Coronary artery (tissue), 2 donors: ENCODE measurements at regions not wholly inside any gene's neighbourhood (a gene's known extent, or its start where the extent isn't known, plus 50 kb on each side); places are given as distances from the start of the nearest gene placed in this dataset.
"Not testable (repeated sequence)": the region's sequence is repeated elsewhere in the genome, so short reads cannot be mapped to it uniquely, and the experiment has no call there.

Experiments
- DNase-seq: peaks from one replicate; pipeline ENCODE4 v3.0.0-alpha.2; 2017; ENCODE audit warnings: low spot score
- H3K27ac ChIP-seq, 2 donors: fragments of 200-600 bp; sonication (generic); one replicate each; pipeline ENCODE4 v1.5.1; 2016 to 2019
- H3K4me3 ChIP-seq: fragments of 200-600 bp; sonication (generic); 2 replicates; pipeline ENCODE4 v1.5.1; 2016; ENCODE audit warnings: mild to moderate bottlenecking, moderate library complexity
- CTCF ChIP-seq: fragments of 200-600 bp; sonication (generic); IDR thresholded peaks from one replicate; pipeline ENCODE4 v1.5.1; 2019; ENCODE audit warnings: antibody characterized with exemption

- Histone ChIP-seq H3K27ac (no peak overlapping the region), H3K4me3 (no peak overlapping the region)
- no peak for TF ChIP-seq CTCF
- no peak for DNase-seq
Observed at GRCh38 chr9:115855458-115856133, 298.0 kb upstream of the PAPPA start.

GRCh38 chr9:115858421-115858820 lies 295.2 kb upstream of the PAPPA start:
- not testable (repeated sequence) for DNase-seq, H3K4me3 ChIP-seq, H3K27ac ChIP-seq

- DNase-seq = no peak
- no peak overlapping the region for H3K4me3 ChIP-seq
- TF ChIP-seq CTCF = no peak
- H3K27ac ChIP-seq = no peak overlapping the region
Observed at GRCh38 chr9:115862021-115862420, 291.6 kb upstream of the PAPPA start.

- no peak overlapping the region for H3K27ac ChIP-seq
- no peak overlapping the region for H3K4me3 ChIP-seq
- no peak for TF ChIP-seq CTCF
- no peak for DNase-seq
Observed at GRCh38 chr9:115864581-115864980, 289.0 kb upstream of the PAPPA start.

- Histone ChIP-seq H3K4me3 (no peak overlapping the region), H3K27ac (no peak overlapping the region)
- no peak for TF ChIP-seq CTCF
- no peak for DNase-seq
Observed at GRCh38 chr9:115867326-115867725, 286.3 kb upstream of the PAPPA start.

- no peak for DNase-seq
- Histone ChIP-seq H3K4me3 (no peak overlapping the region), H3K27ac (no peak overlapping the region)
- no peak for TF ChIP-seq CTCF
Observed at GRCh38 chr9:115877852-115878438, 275.6 kb upstream of the PAPPA start.

- no peak for DNase-seq
- Histone ChIP-seq H3K4me3 (no peak overlapping the region), H3K27ac (no peak overlapping the region)
- TF ChIP-seq CTCF = no peak
Observed at GRCh38 chr9:115879451-115879850, 274.1 kb upstream of the PAPPA start.
